GM21528 (cell line): ENCODE measurements at regions not wholly inside any gene's neighbourhood (a gene's known extent, or its start where the extent isn't known, plus 50 kb on each side); places are given as distances from the start of the nearest gene placed in this dataset.
"Not testable (repeated sequence)": the region's sequence is repeated elsewhere in the genome, so short reads cannot be mapped to it uniquely, and the experiment has no call there.

Experiments used
- ATAC-seq: cut with Tn5 transposase; IDR thresholded peaks from one replicate; pipeline ENCODE4 v1.9.1; 2021; ENCODE audit warnings: mild to moderate bottlenecking, moderate library complexity; ENCODE audit not compliant: unreplicated experiment, low FRiP score

GRCh38 chr20:60760256-60761000, 491.6 kb upstream of the CDH4 start:
- no peak for ATAC-seq

DNA sequence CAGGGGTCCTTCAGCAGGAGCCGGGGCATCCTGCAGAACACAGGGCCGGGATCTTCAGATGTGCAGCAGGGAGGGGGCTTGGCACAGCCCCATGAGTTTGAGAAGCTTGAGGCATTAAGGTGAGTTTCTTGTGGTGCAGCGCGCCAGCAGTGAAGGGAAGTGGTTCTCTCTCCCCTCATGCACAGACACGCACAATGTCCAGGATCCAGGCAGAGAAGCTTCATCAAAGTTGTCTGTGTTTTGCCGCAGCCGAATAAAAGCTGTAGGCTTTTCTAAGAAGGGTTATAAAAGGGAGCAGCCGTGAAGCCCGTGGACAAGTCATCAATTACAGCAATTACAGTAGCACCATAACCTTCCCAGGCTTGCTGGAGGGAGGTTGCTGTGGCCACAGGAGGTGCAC, 491.0 kb upstream of the CDH4 start:
- no peak for ATAC-seq

GRCh38 chr20:60762386-60762785, 489.7 kb upstream of the CDH4 start:
- no peak for ATAC-seq

- no peak for ATAC-seq
These were observed 487.7 kb upstream of the CDH4 start for GRCh38 chr20:60764328-60764727.

GRCh38 chr20:60764771-60765170, 487.3 kb upstream of the CDH4 start:
- ATAC-seq: no peak

GRCh38 chr20:60765821-60766403, 486.1 kb upstream of the CDH4 start:
- ATAC-seq: no peak

GRCh38 chr20:60768216-60768615, 483.8 kb upstream of the CDH4 start:
- no peak for ATAC-seq

DNA sequence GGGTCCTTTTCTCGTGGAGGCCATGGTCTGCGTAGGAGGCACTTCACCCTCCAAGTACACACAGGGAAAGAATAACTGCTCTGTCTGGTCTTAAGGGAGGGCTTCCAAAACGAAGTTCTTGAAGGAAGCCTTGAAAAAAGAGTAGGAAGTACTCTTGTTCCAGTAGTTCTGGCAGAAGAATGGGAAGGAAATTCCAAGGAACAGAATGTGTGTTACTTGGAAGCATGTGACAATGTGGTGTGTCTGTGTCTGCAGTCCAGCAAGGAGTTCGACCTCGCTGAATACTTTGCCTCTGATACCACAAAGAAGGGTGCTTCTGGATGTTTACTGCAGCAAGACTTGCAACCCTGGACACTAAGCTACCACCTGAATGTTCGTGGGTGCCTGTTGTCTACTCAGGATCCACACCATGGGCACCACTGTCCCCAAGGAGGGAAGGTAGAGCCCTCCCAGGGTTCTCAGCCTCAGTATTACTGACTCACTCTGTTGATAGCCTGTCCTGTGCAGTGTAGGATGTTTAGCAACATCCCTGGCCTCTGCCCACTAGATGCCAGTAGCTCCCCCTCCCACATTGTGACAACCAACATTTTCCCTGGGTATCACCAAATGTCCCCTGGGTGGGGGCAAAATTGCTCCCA, 471.6 kb upstream of the CDH4 start:
- no peak for ATAC-seq

- no peak for ATAC-seq
These were observed 469.0 kb upstream of the CDH4 start for GRCh38 chr20:60782959-60783625.

- ATAC-seq: no peak
These were observed 466.8 kb upstream of the CDH4 start for GRCh38 chr20:60785301-60785700.

DNA sequence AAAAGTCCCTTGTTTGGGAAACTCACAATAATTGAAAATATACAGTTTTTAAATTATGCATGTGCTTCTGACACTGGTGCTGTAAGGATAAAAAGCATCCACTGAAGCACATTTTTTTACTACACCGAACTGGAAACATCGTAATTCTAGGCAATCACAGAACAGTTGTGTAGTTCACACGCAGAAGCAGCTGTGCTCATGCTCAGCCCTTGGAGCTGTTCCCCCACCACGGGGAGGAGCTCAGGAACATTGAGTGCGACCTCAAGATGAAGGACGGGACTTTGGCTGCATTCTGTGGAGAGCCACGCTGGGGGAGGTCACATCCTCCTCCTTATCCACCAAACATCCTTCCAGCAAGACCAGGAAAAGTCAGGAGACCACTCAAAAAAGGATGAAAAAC, 466.3 kb upstream of the CDH4 start:
- ATAC-seq: no peak

- no peak for ATAC-seq
These were observed 465.3 kb upstream of the CDH4 start for GRCh38 chr20:60786686-60787217.

DNA sequence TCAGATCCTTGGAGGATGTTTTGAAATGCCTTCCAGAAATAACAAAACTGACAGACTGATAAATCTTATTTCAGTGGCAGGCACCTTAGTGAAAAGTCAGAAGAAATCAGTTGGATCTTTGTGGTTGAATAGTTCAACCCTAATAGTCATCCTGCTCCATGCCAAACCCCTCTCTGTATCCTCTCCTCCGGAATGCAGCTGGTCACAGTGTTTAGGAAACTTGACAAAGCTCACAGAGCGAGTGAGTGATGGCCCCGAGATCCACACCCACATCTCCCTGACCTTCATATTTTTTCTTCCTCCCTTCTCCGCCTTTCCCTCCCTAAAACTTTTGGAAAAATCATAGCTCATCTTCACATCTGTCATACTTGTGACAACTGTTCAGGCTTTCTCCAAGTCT, 464.8 kb upstream of the CDH4 start:
- no peak for ATAC-seq

DNA sequence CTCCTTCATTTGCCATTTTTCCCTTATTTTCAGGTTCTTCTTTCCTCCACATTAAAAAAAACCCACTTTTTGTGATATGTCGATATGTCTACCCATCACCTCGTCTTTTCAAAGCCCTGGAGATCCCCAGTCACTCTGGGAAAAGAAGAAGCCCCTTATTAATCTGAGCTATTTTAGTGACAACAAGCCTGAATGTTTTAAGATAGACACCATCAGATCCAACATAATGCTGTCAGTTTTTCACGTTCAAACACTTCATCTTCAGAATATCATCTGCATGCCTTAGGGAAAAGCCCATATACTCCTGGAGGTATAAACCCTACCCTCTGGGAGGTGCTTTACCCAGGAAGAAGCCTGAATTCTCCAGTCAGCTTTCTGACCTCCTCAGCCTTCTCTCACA, 464.0 kb upstream of the CDH4 start:
- ATAC-seq: no peak

- no peak for ATAC-seq
These were observed 462.7 kb upstream of the CDH4 start for GRCh38 chr20:60789399-60789798.

DNA sequence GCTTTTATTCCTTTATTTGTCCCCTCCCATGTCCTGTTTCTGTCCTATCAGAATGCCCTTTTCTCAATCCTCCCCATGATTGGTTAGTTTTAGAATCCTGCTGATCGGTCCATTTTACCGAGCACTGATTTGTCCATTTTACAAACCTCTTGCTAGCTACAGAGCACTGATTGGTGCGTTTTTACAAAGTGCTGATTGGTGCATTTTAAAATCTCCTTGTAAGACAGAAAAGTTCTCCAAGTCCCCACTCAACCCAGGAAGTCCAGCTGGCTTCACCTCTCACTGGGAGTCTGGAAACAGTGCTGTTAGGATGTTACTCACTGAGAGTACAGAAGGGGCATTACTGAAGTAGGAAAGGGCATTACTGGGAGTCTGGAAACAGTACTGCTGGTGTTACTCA, 461.7 kb upstream of the CDH4 start:
- not testable (repeated sequence) for ATAC-seq

- no peak for ATAC-seq
These were observed 460.2 kb upstream of the CDH4 start for GRCh38 chr20:60791823-60792222.

DNA sequence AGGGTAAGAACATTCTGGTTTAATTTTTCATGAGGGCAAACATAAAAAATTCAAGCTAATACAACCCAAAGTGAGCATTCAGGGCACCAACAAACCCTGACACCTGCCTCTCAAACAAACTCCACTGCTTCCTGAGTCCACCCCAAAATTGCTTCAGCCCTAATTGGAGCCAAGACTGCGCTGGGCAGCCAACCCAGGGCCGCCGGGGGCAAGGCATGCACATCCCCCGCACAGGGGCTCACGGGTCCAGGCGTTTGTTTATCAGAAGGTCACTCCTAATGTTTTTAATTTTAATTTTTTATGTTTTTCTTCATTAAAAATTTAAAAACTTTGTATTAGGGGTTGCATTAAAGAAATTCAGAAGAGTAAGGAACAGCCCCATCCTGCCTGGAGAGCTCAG, 459.1 kb upstream of the CDH4 start:
- no peak for ATAC-seq

GRCh38 chr20:60794674-60795073, 457.4 kb upstream of the CDH4 start:
- no peak for ATAC-seq

DNA sequence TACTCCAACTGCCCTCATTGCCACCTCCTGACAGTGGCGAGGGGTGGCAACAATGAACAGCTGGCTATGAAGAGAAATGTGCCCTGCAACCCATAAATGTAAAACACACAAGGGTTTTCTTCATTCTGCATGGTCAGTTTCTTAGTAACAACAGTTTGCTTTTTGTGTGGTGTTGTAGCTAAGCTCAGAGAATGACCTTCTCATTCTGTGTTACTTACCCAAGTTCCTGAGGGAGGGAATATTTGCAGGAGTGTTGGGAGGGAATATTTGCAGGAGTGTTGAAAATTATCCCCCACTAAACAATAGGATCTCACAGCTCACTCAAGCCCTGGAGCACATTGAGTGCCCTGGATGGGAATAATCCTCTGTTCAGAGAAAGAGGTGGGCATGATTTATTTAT, 456.4 kb upstream of the CDH4 start:
- ATAC-seq: no peak

DNA sequence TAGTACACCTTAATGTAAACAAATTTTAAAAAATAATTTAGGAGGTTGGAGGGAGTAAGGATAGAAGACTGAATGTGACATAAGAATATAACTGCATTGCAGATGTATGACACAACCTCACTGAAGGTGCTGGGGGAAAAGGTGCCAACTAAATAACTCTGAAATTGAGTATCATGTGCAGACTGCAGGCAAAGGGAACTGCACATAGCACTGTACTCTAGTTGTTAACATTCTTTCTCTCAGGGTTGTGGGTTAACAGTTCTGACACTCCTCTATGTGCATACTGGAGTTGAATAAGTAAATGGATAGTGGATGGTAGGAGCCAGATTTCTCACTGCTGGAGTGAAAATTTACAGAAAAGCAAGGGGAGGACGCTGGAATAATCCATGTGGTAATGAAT, 451.9 kb upstream of the CDH4 start:
- no peak for ATAC-seq
